Right lobe of liver (tissue), 6 donors: ENCODE measurements at regions not wholly inside any gene's neighbourhood (a gene's known extent, or its start where the extent isn't known, plus 50 kb on each side); places are given as distances from the start of the nearest gene placed in this dataset.

Source experiments
- ATAC-seq, 4 donors: fragments of 200-7000 bp; cut with Tn5 transposase; one replicate each; pipeline ENCODE4 v1.9.1; 2020; ENCODE audit warnings: mild to moderate bottlenecking in 4 of 4, moderate library complexity in 4 of 4
- DNase-seq, 3 donors: peaks; one replicate each; pipeline ENCODE4 v3.0.0-alpha.2; 2020
- H3K27ac ChIP-seq, 3 donors: fragments of 200-600 bp; one replicate each; pipeline ENCODE4 v1.8.0; 2022
- H3K27me3 ChIP-seq, 2 donors: fragments of 200-600 bp; one replicate each; pipeline ENCODE4 v1.8.0; 2022
- H3K36me3 ChIP-seq, 4 donors: fragments of 200-600 bp; sonication (generic) in 1 of 4; one replicate each; pipeline versions ENCODE4 v1.5.1 to v1.8.0; 2017 to 2022; ENCODE audit warnings: control low read depth in 1 of 4
- H3K4me1 ChIP-seq, 4 donors: fragments of 200-600 bp; sonication (generic) in 1 of 4; one replicate each; pipeline versions ENCODE4 v1.5.1 to v1.8.0; 2017 to 2022; ENCODE audit warnings: control low read depth in 1 of 4
- H3K4me3 ChIP-seq, 3 donors: fragments of 200-600 bp; one replicate each; pipeline ENCODE4 v1.8.0; 2022
- H3K9me3 ChIP-seq, 4 donors: fragments of 200-600 bp; sonication (generic) in 1 of 4; one replicate each; pipeline versions ENCODE4 v1.5.1 to v1.8.0; 2017 to 2022; ENCODE audit warnings: control low read depth in 1 of 4
- CTCF ChIP-seq, 4 donors: fragments of 200-600 bp in 3 of 4; fragments of 450-650 bp in 1 of 4; IDR thresholded peaks; one replicate each; pipeline versions ENCODE4 v1.5.1 to v1.8.0; 2016 to 2022; ENCODE audit warnings: antibody characterized with exemption in 4 of 4, mild to moderate bottlenecking in 2 of 4
- POLR2A ChIP-seq: fragments of 450-650 bp; IDR thresholded peaks from one replicate; pipeline ENCODE4 v1.6.1; 2017; ENCODE audit warnings: antibody characterized with exemption, mild to moderate bottlenecking
- WGBS: methylation state at CpG from one replicate; pipeline ENCODE4 v1.1.6; 2018; ENCODE audit warnings: low coverage, low lambda C conversion rate; ENCODE audit not compliant: insufficient coverage; ENCODE audit errors: missing lambda C conversion rate; 5-methylcytosine and 5-hydroxymethylcytosine counted together
- intact Hi-C, 2 donors: fragments of 100-400 bp; cut with DNase I; formaldehyde crosslinking; loops; one replicate each; pipeline versions ENCODE4 v1.11.2 to v1.14.1; 2022
- donor health status: DM: no; HTN: yes; CAD: no.
- donor health status: DM: no; HTN: no; CAD: no.
- donor health status: DM: no; HTN: no; CAD: no.
- donor health status: DM: no; HTN: yes; CAD: no.
- donor health status: DM: no; HTN: yes; CAD: no.

DNA sequence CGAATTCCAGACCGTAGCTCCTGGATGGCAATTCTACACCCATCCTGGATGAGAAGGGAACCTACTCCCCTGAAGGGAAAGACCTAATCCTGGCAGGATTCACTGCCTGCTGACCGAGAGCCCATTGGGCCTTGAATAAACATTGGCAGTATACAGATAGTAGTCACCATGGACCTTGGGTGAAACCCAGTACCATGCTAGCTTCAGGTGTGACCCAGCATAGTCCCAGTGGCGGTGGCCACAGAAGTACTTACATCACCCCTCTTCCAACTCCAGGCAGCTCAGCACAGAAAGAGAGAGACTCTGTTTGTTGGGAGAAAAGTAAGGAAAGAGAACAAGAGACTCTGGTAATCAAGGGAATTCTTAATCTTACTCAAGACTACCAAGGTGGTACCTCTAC, 97.2 kb upstream of the SLC13A1 start:
- H3K27ac ChIP-seq: no peak overlapping the region
- no peak for DNase-seq
- no peaks in the 10 kb centered on the region for H3K9me3 ChIP-seq
- H3K4me3 ChIP-seq: no peak overlapping the region
- intact Hi-C loops: no loop called here
- ATAC-seq: no peak
- 78% methylated on average over 1 of the region's 4 CpGs for whole genome bisulfite sequencing
- H3K36me3 ChIP-seq: no peaks in the 10 kb centered on the region
- H3K4me1 ChIP-seq: no peaks in the 10 kb centered on the region
- H3K27me3 ChIP-seq: no peaks in the 10 kb centered on the region
- TF ChIP-seq POLR2A: no peak
- TF ChIP-seq CTCF (IDR thresholded peaks at IDR 0.05): no peak

DNA sequence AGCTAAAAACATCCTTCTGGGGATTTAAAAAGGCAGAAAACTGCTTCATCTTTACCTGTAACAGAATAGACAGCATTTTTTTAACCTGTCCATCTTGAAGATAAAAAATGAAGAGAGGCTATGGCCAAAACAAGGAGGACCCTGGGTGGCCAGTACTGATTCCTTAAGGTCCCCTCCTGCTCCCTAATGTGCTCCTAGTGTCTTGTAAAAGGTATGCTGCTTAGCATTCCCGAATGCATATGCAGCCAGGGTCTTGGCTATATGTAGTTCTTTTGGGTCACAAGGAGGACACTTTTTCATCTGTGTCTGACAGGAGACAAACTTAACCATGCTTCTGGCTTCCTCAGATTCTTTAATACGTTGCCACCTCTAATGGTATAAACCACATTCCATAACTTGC, 93.9 kb upstream of the SLC13A1 start:
- Histone ChIP-seq H3K27me3 (no peaks in the 10 kb centered on the region), H3K9me3 (no peaks in the 10 kb centered on the region), H3K4me1 (no peaks in the 10 kb centered on the region), H3K27ac (no peak overlapping the region), H3K4me3 (no peak overlapping the region), H3K36me3 (no peaks in the 10 kb centered on the region)
- intact Hi-C loops: no loop called here
- no peak for ATAC-seq
- 10% methylated on average over 2 of the region's 2 CpGs for WGBS
- DNase-seq: no peak
- TF ChIP-seq POLR2A (no peak), CTCF (IDR thresholded peaks at IDR 0.05) (no peak)

DNA sequence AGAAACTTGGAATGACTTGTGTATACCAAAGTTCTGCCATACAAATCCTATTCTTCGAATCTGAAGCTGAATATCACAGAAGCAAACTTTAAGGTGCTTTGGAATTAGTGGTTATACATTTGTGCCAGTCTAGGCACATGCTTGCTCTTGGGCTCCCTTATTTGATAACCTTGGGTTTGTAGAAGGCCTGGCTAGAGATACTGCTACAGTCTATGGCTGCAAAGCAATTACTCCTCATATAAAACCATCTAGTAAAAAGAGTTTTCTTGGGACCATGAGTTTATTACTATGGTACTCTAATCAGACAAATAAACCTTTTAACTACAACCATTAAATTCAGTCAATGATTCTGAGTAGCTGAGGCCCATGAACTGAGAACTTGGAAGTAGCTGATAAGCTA, 92.5 kb upstream of the SLC13A1 start:
- intact Hi-C loops: no loop called here
- ATAC-seq: no peak
- DNase-seq: no peak
- TF ChIP-seq POLR2A (no peak), CTCF (IDR thresholded peaks at IDR 0.05) (no peak)
- H3K36me3 ChIP-seq: no peaks in the 10 kb centered on the region
- H3K27me3 ChIP-seq: no peaks in the 10 kb centered on the region
- H3K4me3 ChIP-seq: no peak overlapping the region
- H3K4me1 ChIP-seq: no peaks in the 10 kb centered on the region
- 46% methylated on average over 1 of the region's 1 CpG for WGBS
- no peaks in the 10 kb centered on the region for H3K9me3 ChIP-seq
- H3K27ac ChIP-seq: no peak overlapping the region

- no peaks in the 10 kb centered on the region for H3K27me3 ChIP-seq
- TF ChIP-seq POLR2A (no peak), CTCF (IDR thresholded peaks at IDR 0.05) (no peak)
- H3K36me3 ChIP-seq: no peaks in the 10 kb centered on the region
- H3K4me1 ChIP-seq: no peaks in the 10 kb centered on the region
- no peak overlapping the region for H3K27ac ChIP-seq
- H3K4me3 ChIP-seq: no peak overlapping the region
- DNase-seq: no peak
- H3K9me3 ChIP-seq: no peaks in the 10 kb centered on the region
- intact Hi-C loops: no loop called here
- no peak for ATAC-seq
Observed at GRCh38 chr7:123289200-123289599, 89.4 kb upstream of the SLC13A1 start.

DNA sequence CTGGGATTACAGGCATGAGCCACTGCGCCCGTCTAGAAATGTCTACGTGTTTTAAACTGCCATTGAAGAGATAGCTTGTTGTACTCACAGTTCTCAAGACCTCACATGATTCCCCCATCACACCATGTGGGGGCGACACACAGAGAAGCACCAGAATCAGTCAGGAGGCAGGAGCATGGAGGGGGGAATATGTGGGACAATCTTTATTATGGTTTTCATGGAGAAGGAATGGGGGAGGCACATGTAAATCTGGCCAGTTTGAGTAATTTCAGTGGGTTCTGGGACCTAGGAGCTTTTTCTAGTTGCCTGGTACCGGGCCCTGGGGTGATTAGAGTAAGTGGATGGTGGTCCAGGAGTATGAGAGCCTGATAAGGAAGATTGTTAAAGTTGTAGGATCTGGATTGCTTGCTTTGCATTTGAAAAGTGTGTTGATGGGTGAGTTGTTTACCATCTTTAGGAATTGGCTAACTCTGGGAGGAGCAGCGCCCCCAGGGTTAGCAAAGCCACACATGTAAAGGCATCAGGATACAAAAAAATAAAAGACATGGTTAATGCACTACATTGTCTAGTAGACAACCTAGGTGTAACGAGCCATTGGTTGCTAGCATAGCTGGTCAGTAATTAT, 85.4 kb upstream of the SLC13A1 start:
- TF ChIP-seq CTCF (IDR thresholded peaks at IDR 0.05): no peak
- no peak for TF ChIP-seq POLR2A
- intact Hi-C loops: no loop called here
- Histone ChIP-seq H3K27me3 (no peaks in the 10 kb centered on the region), H3K4me1 (no peaks in the 10 kb centered on the region), H3K9me3 (no peaks in the 10 kb centered on the region), H3K27ac (no peak overlapping the region), H3K4me3 (no peak overlapping the region), H3K36me3 (no peaks in the 10 kb centered on the region)
- DNase-seq (no peak), ATAC-seq (no peak)
- WGBS: 10% methylated on average over 4 of the region's 7 CpGs
